ENCODE measurements at regions not wholly inside any gene's neighbourhood (a gene's known extent, or its start where the extent isn't known, plus 50 kb on each side); places are given as distances from the start of the nearest gene placed in this dataset.
"Not testable (repeated sequence)": the region's sequence is repeated elsewhere in the genome, so short reads cannot be mapped to it uniquely, and the experiment has no call there.

DNA sequence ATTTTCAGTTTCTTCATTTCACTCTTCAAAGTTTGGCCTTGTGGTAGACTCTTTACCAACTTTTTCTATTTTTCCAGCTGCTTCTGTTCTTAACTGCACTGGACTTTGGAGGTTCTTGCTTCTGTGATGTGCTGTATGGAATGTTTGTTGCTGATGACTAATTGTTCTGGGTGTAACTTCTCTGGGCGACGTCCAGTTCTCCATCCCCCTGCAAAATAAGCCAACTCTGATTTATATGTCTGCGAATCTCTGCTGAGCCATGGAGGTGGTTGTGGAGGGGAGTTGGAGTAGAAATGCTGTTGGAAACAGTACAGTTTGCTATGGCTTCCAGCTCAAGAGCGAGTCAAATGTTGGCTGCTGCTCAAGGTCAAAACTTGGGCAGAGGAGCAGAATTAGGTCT lies 113.9 kb upstream of the DYRK2 start:
- no peak for DNase-seq (ENCODE audit: low spot score)

DNA sequence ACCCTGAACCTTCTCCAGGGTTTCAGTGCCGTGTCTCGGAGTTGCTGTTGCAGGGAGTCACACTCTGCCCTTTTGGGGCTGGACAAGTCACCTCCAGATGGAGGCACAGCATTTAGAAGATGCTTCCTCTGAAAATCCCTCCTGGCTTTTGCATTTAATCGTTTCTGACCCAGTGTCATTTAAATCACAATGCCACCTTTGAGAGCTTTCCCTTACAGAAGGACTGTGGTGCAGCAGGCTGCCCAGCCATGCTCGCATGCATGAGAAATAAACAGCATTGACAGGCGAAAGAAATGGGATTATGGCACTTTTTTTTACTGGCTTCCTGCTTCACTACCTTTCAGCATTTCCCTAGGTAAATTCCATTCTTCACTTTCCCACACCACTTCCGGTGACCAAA lies 113.4 kb upstream of the DYRK2 start:
- DNase-seq (ENCODE audit: low spot score) = no peak

DNA sequence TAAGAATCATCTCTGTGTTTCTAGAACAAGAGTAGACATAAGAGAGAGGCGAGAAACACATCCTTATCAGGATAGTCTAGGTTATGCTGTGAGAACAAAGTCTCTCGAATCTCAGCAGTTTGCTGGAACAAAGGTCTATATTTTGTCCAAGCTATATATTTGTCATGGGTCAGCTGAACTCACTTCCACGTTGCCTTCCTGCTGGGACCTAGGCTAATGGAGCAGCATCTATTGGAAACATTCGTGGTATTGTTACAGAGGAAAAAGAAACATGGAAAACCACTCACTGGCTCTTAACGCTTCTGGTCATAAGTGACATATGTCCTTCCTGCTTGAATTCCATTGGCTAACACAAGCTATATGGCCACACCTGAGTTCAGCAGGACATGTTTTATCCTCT lies 112.6 kb upstream of the DYRK2 start:
- no peak for DNase-seq (ENCODE audit: low spot score)

DNA sequence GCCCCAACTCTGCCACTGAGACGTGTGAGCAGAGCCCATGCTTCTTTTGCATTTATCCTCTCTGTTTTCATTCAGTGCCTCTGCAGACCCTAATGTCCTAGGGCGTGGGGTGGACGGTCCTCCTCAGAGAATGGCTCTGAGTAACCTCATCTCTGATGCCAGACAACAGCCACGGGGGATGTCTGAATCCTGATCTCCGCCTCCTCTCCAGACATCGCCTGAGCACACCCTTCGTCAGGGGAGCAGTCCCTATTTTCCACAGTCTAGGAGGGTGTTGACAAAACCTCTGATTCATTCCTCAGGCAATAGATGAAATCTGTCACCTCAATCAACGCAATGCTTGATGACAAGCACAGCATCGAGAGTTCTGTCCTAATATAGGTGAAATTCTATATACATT lies 109.2 kb upstream of the DYRK2 start:
- no peak for DNase-seq (ENCODE audit: low spot score)

DNA sequence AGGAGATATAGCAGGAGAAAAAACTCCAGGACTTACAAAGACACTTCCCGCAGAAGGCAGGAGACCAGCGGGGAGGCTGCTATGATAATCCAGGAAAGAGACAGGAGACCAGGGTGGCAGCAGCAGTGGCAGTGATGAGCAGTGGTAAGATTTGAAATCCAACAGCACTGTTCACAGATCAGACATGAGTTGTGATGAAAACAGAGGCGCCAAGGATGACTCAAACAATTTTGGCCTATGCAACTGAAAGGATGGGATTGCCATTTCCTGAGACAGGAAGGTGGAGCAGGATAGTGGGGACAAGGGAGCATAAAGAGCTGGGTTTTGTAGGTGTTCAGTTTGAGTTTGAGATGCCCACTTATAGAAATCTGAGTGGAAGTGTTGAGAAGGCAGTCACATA lies 108.6 kb upstream of the DYRK2 start:
- DNase-seq (ENCODE audit: low spot score) = no peak

DNA sequence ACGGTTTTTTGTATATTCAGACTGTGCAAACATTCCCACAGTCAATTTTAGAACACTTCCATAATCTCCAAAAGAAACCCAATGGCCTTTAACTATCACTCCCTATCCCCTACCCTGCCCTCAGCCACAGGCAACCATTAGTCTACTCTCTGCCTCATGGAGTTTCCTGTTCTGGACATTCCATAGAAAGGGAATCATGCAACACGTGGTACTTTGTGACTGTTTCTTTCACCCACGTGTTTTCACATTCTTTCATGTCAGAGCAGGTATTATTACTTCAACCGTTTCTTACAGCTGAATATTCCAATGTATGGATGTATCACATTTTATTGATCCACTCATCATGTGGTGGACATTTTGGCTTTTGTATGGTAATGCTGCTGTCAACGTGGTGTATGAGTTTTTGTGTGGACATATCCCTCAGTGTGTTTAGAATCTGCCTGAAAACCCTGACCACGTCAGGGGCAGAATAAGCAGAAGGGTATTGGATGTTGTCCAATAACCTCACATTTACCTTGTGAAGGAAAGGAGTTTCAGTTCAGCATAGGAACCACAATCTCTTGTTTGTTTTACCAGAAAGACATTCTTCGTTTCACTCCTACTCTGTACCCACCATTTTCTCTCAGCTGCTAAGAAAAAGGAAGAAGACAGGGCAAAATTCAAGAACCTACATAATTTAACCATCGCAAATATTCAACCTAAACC lies 107.5 kb upstream of the DYRK2 start:
- no peak for DNase-seq (ENCODE audit: low spot score)

DNA sequence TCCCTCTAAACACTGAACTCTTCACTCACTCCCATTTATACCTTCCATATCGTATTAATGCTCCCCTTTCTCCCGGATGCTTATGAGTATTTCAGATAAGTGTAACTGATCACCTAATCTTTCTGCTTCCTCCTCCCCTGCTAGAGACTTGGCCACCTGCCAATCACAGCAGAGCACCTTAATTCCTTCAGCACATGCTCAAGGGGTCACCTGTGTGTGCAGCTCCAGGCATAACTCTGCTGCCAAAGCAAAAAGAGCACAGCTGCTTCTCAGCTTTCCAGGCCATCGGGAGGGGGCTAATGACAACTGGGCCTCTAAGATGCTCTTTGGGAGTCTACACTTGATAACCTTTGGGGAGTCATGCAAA lies 106.9 kb upstream of the DYRK2 start:
- DNase-seq (ENCODE audit: low spot score) = no peak

DNA sequence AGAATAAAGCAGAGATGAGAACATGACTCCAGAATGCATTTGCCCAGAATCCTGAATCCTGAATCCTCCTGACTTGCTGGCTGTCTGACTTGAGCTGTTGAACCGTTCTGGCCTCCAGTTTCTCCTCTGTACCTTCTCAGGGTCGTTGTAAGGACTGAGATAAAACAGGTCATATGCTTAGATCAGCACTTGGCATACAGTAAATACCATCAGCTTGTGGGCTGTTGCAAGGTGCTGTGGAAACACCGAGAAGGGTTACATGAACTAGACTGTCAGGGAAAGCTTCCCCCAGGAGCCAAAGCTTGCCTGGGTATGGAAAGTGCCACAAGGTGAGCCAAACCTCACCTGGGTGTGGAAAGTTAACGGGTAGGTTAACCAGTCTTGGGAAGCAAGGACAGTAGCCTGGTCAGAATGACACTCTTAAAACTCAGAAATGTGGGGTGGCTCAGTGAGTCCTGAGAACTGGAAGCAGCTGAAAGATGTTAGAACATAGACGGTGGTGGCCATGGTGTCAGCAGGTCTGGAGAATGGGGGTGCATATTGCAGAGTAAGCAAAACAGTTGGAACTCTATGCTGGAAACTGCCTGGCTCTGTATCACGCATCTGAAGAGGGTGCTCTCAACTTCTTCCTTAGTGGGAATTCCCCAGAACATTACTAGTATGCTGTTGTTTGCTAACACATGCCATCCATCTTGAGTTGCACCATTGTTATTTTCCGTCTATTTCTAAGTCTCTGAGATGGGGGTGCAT lies 105.3 kb upstream of the DYRK2 start:
- DNase-seq (ENCODE audit: low spot score) = no peak

DNA sequence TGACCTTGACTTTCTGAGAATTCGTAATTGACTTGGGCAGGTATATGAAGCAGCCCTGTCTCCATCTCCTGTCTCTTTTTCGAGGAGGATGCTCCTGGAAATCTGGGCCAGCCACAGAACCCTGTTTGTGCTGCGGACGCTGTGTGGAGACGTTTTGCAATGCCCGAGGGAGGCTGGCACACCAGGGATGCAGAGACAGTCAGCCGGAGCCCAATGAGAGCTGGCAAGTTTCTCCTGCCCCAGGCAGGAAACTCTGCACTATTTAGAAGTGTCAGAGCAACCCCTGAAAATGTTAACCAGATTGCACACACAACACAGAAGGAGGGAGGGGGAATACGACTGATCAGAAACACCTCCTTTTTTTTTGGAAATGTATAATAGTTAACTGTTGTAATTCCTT lies 103.2 kb upstream of the DYRK2 start:
- no peak for DNase-seq (ENCODE audit: low spot score)

DNA sequence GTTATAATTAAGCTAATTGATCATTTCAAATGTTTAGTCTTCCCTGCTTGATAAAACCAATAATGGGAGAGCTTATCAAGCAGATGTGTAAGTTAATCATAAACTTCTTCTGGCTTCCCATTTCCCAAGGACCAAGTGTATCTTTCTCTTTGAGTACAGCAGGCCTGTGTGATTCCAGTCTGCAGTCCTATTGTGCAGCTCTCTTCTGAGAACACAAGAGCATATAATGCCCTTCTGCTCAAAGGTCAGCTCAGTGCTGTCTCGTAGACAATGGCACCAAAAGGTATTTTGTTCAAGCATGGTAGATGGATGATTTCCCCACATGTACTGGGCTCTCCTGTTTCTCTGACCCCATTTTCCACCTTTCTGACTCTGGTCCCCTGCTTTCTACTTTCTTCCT lies 101.8 kb upstream of the DYRK2 start:
- DNase-seq (ENCODE audit: low spot score) = no peak

DNA sequence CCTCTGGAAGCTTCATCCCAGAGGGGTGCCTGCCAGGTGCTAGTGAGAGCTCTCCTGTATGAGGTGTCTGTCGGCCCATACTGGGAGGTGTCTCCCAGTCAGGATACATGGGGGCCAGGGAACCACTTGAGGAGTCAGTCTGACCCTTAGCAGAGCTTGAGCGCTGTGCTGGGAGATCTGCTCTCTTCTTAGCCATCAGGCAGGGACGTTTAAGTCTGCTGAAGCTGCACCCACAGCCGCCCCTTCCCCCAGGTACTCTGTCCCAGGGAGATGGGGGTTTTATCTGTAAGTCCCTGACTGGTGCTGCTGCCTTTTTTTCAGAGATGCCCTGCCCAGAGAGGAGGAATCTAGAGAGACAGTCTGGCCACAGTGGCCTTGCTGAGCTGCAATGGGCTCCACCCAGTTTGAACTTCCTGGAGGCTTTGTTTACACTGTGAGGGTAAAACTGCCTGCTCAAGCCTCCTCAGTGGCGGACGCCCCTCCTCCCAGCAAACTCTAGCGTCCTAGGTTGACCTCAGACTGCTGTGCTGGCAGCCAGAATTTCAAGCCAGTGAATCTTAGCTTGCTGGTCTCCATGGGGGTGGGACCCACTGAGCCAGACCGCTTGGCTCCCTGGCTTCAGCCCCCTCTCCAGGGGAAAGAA lies 93.3 kb upstream of the DYRK2 start:
- not testable (repeated sequence) for DNase-seq (ENCODE audit: low spot score)

DNA sequence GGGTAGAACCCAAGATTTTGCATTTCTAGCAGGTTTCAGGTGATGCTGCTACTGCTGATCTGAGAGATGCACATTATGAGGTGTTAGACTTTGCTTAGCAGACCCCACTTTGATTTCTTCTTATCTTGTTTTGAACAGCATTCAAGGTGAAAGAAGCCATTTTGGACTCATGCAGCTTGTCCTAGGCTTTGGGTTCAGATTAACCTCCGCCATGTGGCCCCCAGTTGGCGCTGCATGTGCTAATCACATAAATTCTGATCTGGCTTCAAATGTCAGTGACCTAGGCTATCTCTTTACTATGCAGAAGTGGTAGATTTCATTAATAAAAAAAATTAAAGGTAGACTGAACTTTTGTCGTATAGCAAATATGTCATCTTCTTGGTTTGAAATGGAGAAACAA lies 89.8 kb upstream of the DYRK2 start:
- DNase-seq (ENCODE audit: low spot score) = no peak

DNA sequence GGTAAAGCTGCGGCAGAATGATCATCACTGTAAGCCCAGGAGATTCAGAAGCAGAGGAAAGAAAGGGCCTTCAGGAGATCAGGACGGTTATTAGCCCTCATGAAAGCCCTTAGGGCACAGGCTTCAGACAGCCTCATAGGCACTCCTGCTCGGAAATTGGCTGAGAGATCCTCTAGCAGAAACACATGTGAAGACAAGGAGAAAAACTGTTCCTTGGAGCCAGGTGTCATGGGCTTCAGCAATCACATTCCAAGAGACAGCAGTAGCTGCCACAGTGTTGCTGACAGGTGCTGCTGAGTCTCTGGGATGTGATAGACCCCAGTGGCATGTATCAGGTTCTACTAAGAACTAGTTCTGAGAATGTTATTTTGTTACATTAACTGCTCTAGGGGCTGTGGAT lies 88.8 kb upstream of the DYRK2 start:
- no peak for DNase-seq (ENCODE audit: low spot score)

DNA sequence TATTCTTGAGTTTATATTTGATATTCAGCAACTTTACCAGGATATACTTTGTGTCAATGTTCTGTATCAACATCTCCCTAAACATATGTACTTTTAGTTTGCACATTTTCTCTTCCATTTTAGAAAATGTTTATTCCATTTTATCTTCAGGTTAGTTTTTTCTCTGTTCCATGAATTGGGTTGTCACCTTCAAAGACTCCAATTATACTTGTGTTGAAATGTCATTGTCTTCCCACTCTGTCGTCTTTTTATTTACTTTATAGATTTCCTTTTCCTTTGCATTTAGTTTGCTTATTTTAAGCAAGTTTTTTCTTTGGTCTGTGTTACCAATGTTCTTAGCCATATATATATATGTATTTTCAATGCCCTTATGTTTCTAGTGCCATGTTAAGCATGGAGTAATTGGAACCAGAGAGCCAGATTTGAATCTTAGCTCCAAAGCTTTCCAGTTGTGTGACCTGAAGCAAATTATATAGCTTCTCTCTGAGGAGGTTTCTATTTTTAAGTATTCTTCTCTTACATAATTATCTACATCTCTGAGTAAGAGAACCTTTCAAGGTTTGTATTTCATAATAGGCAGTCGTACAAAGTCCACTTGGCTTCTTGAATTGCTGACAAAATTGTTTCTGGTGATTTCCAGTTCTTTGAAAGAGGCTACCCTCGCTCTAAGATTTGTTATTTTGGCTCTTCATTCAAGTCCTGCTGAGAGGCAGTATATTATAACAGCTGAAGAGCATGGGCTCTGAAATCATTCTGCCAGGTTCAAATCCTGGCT lies 85.8 kb upstream of the DYRK2 start:
- no peak for DNase-seq (ENCODE audit: low spot score)

DNA sequence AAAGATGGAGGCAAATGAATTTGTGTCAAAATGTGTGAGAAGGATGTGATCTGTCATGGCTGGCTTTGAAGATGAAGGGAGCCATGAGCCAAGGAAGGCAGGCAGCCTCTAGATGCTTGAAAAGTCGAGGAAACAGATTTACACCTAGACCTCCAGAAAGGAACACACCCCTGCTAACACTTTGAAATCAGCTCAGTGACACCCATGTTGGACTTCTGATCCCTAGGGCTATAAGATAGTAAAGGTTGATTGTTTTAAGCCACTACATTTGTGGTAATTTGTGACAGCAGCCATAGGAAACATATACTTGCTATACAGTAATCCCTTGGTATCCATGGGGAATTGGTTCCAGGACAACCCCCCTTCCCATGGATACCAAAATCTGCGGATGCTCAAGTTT lies 80.5 kb upstream of the DYRK2 start:
- no peak for DNase-seq (ENCODE audit: low spot score)

DNA sequence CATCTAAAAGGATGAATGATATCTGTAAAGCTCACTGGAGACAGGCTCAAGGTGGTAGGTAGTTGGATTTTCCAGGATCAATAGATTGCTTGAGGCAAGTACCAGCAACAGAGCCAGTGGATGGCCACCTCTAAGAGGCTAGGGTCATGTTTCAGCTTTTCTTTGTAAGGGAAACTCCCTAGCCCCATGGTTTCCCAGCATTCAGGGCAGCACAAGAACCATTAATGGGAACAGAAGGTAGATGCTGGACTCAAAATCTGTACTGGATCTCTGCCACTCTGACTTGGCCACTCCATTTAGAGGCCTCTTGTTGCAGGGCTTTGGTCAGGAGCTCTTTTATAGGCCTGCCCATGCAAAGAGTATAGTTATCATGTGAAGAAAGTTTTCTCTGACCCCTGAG lies 76.1 kb upstream of the DYRK2 start:
- DNase-seq (ENCODE audit: low spot score) = no peak

DNA sequence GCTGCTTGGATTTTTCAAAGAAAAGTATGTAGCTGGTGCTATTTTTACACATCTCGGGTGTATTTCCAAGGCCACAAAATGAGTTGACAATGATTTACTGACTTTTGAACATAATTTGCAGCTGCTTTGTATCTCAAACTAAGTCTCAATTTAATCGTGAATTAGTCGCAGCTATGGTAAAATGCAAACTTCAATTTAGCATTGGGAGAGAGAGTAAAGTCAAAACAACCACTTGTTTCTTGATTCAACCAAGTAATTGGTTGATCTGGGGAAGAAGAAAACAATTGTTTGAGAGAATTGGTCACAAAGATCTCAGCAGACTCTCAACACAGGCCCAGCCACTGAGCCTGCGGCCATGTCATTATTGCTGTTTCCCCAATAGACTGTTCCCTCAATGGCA lies 75.0 kb upstream of the DYRK2 start:
- no peak for DNase-seq (ENCODE audit: low spot score)

DNA sequence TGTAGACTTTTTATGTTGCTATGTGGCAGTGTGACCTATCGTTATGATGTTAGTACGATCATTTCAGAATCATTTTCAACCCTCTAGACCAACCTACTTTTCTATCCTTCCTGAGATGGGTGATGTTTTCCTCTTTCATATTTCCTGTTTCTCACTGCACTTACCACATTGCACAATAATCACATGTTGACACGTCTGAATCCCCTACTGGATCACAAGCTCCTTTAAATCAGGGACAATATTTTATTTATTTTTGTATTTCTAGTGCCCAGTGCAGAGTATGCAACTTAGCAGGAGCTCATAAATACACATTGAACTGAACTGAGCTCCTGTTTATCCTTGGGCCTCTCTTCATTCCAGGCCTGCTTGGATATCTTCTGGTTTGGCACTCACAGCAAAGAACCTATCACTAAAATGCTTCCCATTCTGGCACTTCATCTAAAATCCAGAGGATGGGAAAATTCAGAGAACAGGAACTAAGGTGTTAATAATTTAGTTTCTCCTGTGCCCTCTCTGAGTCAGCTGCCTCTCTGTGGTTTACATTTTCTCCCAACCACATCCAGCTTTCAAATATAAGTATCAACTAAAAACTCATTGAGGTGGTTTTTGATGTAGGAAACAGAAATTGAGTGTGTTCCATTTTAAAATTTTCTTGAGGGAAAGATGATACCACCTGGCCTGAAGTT lies 69.4 kb upstream of the DYRK2 start:
- no peak for DNase-seq (ENCODE audit: low spot score)

DNA sequence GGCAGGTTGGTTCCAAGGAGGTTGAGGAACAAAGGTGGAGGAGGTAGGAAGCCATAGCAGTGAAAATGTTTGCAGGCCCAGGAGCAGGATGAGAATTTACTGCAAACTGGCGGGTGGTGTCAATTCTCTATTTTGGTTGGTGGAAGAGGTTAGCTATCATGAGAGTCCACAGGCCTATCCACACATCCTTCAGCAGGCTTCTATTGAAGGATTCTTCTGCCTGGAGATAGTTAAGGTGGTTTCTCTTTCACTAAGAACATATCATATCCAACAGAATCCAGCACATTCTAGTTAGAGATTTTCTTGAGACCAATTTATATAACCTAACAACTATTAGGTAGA lies 68.9 kb upstream of the DYRK2 start:
- no peak for DNase-seq (ENCODE audit: low spot score)

DNA sequence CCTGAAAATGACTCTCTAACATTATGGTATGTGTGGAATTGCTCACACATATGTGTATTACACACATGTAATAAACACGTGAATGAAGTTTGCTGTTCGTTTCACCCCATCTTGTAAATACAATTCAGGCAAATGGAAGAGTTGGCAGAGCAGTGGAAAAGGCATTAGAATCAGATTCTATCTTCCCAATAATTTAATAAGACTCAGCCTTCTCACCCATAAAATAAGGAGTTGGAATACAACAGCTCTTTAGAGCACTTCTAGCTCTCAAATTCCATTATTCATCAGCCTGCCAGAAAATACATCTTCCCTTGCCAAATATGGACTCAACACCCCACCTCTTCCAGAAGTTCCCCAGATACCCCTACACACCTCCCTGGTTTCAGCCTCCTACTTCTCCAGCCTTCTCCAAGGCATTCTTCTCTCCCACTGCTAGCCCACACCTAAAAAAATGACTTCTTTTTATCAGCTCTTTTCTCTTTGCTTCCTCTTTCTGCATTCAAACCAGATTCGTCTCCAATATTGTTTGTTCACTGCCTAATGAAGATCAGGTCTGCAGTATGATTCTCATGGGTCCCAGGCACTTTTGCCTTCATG lies 66.2 kb upstream of the DYRK2 start:
- no peak for DNase-seq (ENCODE audit: low spot score)

DNA sequence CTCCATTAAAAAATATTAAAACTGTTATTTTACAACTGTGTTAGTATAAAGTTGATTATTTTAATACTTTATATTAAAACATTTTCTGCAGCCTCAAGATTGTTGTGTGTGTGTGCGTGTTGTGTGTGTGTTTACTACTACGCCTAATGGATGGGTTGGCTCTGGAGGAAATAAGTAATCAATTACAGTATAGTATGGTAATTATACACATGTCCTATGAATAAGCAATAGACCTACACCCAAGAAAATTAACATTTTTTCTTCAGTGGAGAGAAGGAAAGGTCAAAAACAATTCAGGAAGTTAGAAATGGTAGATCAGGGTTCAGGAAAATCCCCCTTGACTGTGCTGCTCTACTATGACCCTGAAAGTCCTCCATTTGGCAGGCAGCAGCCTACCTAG lies 65.7 kb upstream of the DYRK2 start:
- no peak for DNase-seq (ENCODE audit: low spot score)

DNA sequence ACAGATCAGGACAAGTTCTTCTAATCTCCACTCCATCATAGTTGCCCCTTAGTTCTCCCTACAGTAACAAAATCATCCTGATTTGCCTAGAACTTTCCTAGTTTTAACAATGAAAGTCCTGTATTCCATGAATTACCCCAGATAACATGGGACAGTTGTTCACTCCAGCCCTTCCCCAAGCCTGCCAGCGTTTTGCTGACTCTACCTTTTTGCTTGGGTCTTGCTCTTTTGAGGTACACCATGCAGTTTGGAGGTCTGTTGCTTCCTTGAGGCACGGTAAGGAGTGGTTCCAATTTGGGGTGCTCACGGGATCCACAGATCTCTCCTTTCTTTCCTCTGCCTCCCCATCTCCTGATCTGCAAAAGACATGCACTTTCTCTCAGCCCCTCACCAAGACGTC lies 61.6 kb upstream of the DYRK2 start:
- DNase-seq (ENCODE audit: low spot score) = no peak
